Keratinocyte (primary cell): ENCODE measurements at regions not wholly inside any gene's neighbourhood (a gene's known extent, or its start where the extent isn't known, plus 50 kb on each side); places are given as distances from the start of the nearest gene placed in this dataset.

ENCODE experiments used
- DNase-seq: peaks from one replicate; pipeline ENCODE4 v3.0.0-alpha.2; 2011; ENCODE audit warnings: low read depth, missing footprints, low spot score
- FAIRE-seq: peaks from 2 replicates; lab custom pipeline; 2011; peaks lifted over from hg19 to GRCh38; lab: Jason Lieb, UNC
- H2AFZ ChIP-seq: 2 replicates; pipeline ENCODE4 v1.6.0; 2012; ENCODE audit warnings: low read length, control low read depth, inconsistent platforms; ENCODE audit not compliant: control insufficient read depth
- H3K27ac ChIP-seq: 2 replicates; pipeline ENCODE4 v1.5.1; 2011; ENCODE audit warnings: low read length; ENCODE audit not compliant: control insufficient read depth, insufficient read depth
- H3K27me3 ChIP-seq: 3 replicates; pipeline ENCODE4 v1.6.0; 2011; ENCODE audit warnings: low read length; ENCODE audit not compliant: control insufficient read depth, insufficient read depth; ENCODE audit errors: extremely low read depth
- H3K36me3 ChIP-seq, 2 experiments: 2 replicates in 1 of 2; 3 replicates in 1 of 2; pipeline ENCODE4 v1.5.1; 2011; ENCODE audit warnings: low read length in 2 of 2, mild to moderate bottlenecking in 1 of 2; ENCODE audit not compliant: control insufficient read depth in 2 of 2, insufficient read depth in 2 of 2; ENCODE audit errors: extremely low read depth in 1 of 2
- H3K4me1 ChIP-seq: 3 replicates; pipeline ENCODE4 v1.5.1; 2011; ENCODE audit warnings: low read length; ENCODE audit not compliant: control insufficient read depth, insufficient read depth; ENCODE audit errors: extremely low read depth
- H3K4me2 ChIP-seq: 3 replicates; pipeline ENCODE4 v1.6.0; 2011; ENCODE audit warnings: low read depth, low read length; ENCODE audit not compliant: control insufficient read depth, insufficient read depth; ENCODE audit errors: extremely low read depth
- H3K4me3 ChIP-seq, 3 experiments: fragments of 200-600 bp in 1 of 3; sonication (generic) in 1 of 3; 2 replicates in 2 of 3; 3 replicates in 1 of 3; pipeline ENCODE4 v1.5.1; 2011 to 2016; ENCODE audit warnings: low read length in 3 of 3, mild to moderate bottlenecking in 3 of 3, control low read depth in 2 of 3, inconsistent platforms in 1 of 3, low read depth in 1 of 3, mixed read lengths in 1 of 3, mixed run types in 1 of 3, moderate library complexity in 1 of 3; ENCODE audit not compliant: control insufficient read depth in 2 of 3, insufficient read depth in 2 of 3; ENCODE audit errors: extremely low read depth in 1 of 3
- H3K79me2 ChIP-seq: 2 replicates; pipeline ENCODE4 v1.6.0; 2012; ENCODE audit warnings: low read length; ENCODE audit not compliant: control insufficient read depth, insufficient read depth
- H3K9ac ChIP-seq: 3 replicates; pipeline ENCODE4 v1.6.0; 2011; ENCODE audit warnings: low read length; ENCODE audit not compliant: control insufficient read depth, insufficient read depth; ENCODE audit errors: extremely low read depth
- H3K9me1 ChIP-seq: 3 replicates; pipeline ENCODE4 v1.6.0; 2011; ENCODE audit warnings: low read length; ENCODE audit not compliant: control insufficient read depth, insufficient read depth; ENCODE audit errors: extremely low read depth
- H3K9me3 ChIP-seq: 2 replicates; pipeline ENCODE4 v1.5.1; 2012; ENCODE audit warnings: low read depth, low read length; ENCODE audit not compliant: control insufficient read depth
- H4K20me1 ChIP-seq: 3 replicates; pipeline ENCODE4 v1.6.0; 2011; ENCODE audit warnings: low read length; ENCODE audit not compliant: control insufficient read depth, insufficient read depth; ENCODE audit errors: extremely low read depth
- CTCF ChIP-seq, 3 experiments: IDR thresholded peaks in 1 of 3; conservative IDR thresholded peaks in 1 of 3; optimal IDR thresholded peaks in 1 of 3; 2 replicates in 2 of 3; 3 replicates in 1 of 3; pipeline versions ENCODE3 to v1.5.1; 2011; ENCODE audit warnings: low read length in 3 of 3, mild to moderate bottlenecking in 3 of 3, moderate library complexity in 2 of 3, control low read depth in 1 of 3, inconsistent platforms in 1 of 3; ENCODE audit not compliant: insufficient read depth in 2 of 3; ENCODE audit errors: extremely low read depth in 1 of 3
- EZH2 ChIP-seq: IDR thresholded peaks from one replicate; pipeline ENCODE4 v1.6.1; 2012; ENCODE audit warnings: inconsistent platforms, mild to moderate bottlenecking, low read length, moderate library complexity
- dilution Hi-C: fragments of 300-500 bp; cut with MboI; formaldehyde crosslinking; loops from one replicate; pipeline ENCODE4 v1.7.0; 2020; ENCODE audit warnings: low sequenced_read_pairs; ENCODE audit not compliant: extremely low pct_ligation_motif_present

- H3K27ac ChIP-seq = no peak overlapping the region
- no peaks in the 10 kb centered on the region for H3K27me3 ChIP-seq
- DNase-seq = no peak
- H2AFZ ChIP-seq = no peak overlapping the region
- H3K36me3 ChIP-seq = no peaks in the 10 kb centered on the region
- no peak overlapping the region for H3K4me3 ChIP-seq
- no peaks in the 10 kb centered on the region for H3K79me2 ChIP-seq
- no peak overlapping the region for H3K4me2 ChIP-seq
- no peaks in the 10 kb centered on the region for H3K9me1 ChIP-seq
- no peaks in the 10 kb centered on the region for H4K20me1 ChIP-seq
- no peaks in the 10 kb centered on the region for H3K9me3 ChIP-seq
- TF ChIP-seq EZH2 (no peak), CTCF (optimal IDR thresholded peaks at IDR 0.05 in 1 of 3, IDR thresholded peaks at IDR 0.05 in 1 of 3, conservative IDR thresholded peaks at IDR 0.05 in 1 of 3; ENCODE audit: extremely low read depth in 1 of 3, insufficient read depth in 2 of 3, low read length in 3 of 3) (peak in 1 of 3 experiments; percentile 4)
- FAIRE-seq = no peak
- dilution Hi-C loops = no loop called here
- no peak overlapping the region for H3K9ac ChIP-seq
- H3K4me1 ChIP-seq = peaks cover 10% of the 10 kb centered on the region
Observed at GRCh38 chrX:69282893-69283690, 117.8 kb upstream of the PJA1 start.

GRCh38 chrX:69280933-69281332 is 115.7 kb upstream of the PJA1 start:
- no peak overlapping the region for H3K9ac ChIP-seq
- no peaks in the 10 kb centered on the region for H4K20me1 ChIP-seq
- no peak overlapping the region for H3K4me3 ChIP-seq
- H3K4me1 ChIP-seq = peaks cover 15% of the 10 kb centered on the region
- H3K27me3 ChIP-seq = no peaks in the 10 kb centered on the region
- FAIRE-seq = no peak
- dilution Hi-C loops = no loop called here
- H3K4me2 ChIP-seq = no peak overlapping the region
- DNase-seq = no peak
- H3K36me3 ChIP-seq = no peaks in the 10 kb centered on the region
- H3K9me1 ChIP-seq = no peaks in the 10 kb centered on the region
- TF ChIP-seq EZH2 (no peak), CTCF (optimal IDR thresholded peaks at IDR 0.05 in 1 of 3, IDR thresholded peaks at IDR 0.05 in 1 of 3, conservative IDR thresholded peaks at IDR 0.05 in 1 of 3; ENCODE audit: extremely low read depth in 1 of 3, insufficient read depth in 2 of 3, low read length in 3 of 3) (no peak)
- no peaks in the 10 kb centered on the region for H3K9me3 ChIP-seq
- no peaks in the 10 kb centered on the region for H3K79me2 ChIP-seq
- no peak overlapping the region for H3K27ac ChIP-seq
- no peak overlapping the region for H2AFZ ChIP-seq
